OCI-LY7 (cell line): ENCODE measurements at regions not wholly inside any gene's neighbourhood (a gene's known extent, or its start where the extent isn't known, plus 50 kb on each side); places are given as distances from the start of the nearest gene placed in this dataset.

Experiments
- BruUV-seq: library from RNA; stranded (reverse); fragments of 400-500 nt; replicated peaks from 2 replicates; lab custom pipeline; 2021; lab: Mats Ljungman, UMichigan
- CTCF ChIA-PET: fragments of 300-600 bp; sonication (Branson Sonifier 250); formaldehyde crosslinking; loops from one replicate; lab custom pipeline; 2022; ENCODE audit warnings: antibody characterized with exemption; ENCODE audit not compliant: unreplicated experiment; lab: Charles Lee
- POLR2A ChIA-PET: fragments of 300-600 bp; sonication (Branson Sonifier 250); formaldehyde crosslinking; loops from one replicate; lab custom pipeline; 2022; ENCODE audit warnings: antibody characterized with exemption; lab: Charles Lee
- DNase-seq: peaks from one replicate; pipeline ENCODE4 v3.0.0-alpha.2; 2015; ENCODE audit warnings: low spot score
- H2AFZ ChIP-seq: fragments of 200-600 bp; sonication (generic), shearing (Covaris generic); 2 replicates; pipeline ENCODE4 v1.6.1; 2014; ENCODE audit warnings: mild to moderate bottlenecking, antibody characterized with exemption, low read length, moderate library complexity
- H3K27ac ChIP-seq: fragments of 200-600 bp; sonication (generic); 2 replicates; pipeline ENCODE4 v1.5.1; 2014; ENCODE audit warnings: mixed run types, low read depth, mild to moderate bottlenecking, moderate library complexity, low read length, inconsistent platforms; ENCODE audit not compliant: poor library complexity, severe bottlenecking
- H3K36me3 ChIP-seq: fragments of 200-600 bp; sonication (generic); 2 replicates; pipeline ENCODE4 v1.6.1; 2014; ENCODE audit warnings: mild to moderate bottlenecking, antibody characterized with exemption, low read length, moderate library complexity, mixed read lengths; ENCODE audit not compliant: insufficient read depth
- H3K4me1 ChIP-seq: fragments of 200-600 bp; sonication (generic); 2 replicates; pipeline ENCODE4 v1.5.1; 2014; ENCODE audit warnings: mild to moderate bottlenecking, low read length; ENCODE audit not compliant: insufficient read depth, poor library complexity, severe bottlenecking
- H3K4me2 ChIP-seq: fragments of 200-600 bp; sonication (generic); 2 replicates; pipeline ENCODE4 v1.6.1; 2014; ENCODE audit warnings: mild to moderate bottlenecking, low read length
- H3K4me3 ChIP-seq: fragments of 200-600 bp; sonication (generic); 2 replicates; pipeline ENCODE4 v1.5.1; 2014; ENCODE audit warnings: mild to moderate bottlenecking, low read depth, low read length; ENCODE audit not compliant: poor library complexity, severe bottlenecking
- H3K79me2 ChIP-seq: fragments of 200-600 bp; sonication (generic); 2 replicates; pipeline ENCODE4 v1.6.1; 2016; ENCODE audit warnings: low read depth, mild to moderate bottlenecking, low read length, moderate library complexity, mixed read lengths; ENCODE audit not compliant: insufficient read depth
- H3K9me2 ChIP-seq: fragments of 200-600 bp; sonication (generic); 2 replicates; pipeline ENCODE4 v1.6.1; 2016; ENCODE audit warnings: mild to moderate bottlenecking, low read length, mixed read lengths; ENCODE audit not compliant: insufficient read depth
- H3K9me3 ChIP-seq: fragments of 200-600 bp; sonication (generic); 2 replicates; pipeline ENCODE4 v1.6.1; 2014; ENCODE audit warnings: mild to moderate bottlenecking, mixed run types, low read length, mixed read lengths
- H4K20me1 ChIP-seq: fragments of 200-600 bp; sonication (generic); 2 replicates; pipeline ENCODE4 v1.6.1; 2014; ENCODE audit warnings: mild to moderate bottlenecking, antibody characterized with exemption, low read length, moderate library complexity, mixed read lengths; ENCODE audit not compliant: insufficient read depth
- CTCF ChIP-seq: fragments of 200-600 bp; sonication (generic); conservative IDR thresholded peaks from 2 replicates; pipeline ENCODE4 v1.5.1; 2014; ENCODE audit warnings: mild to moderate bottlenecking, antibody characterized with exemption, low read length, moderate library complexity, mixed read lengths
- EZH2phosphoT487 ChIP-seq: fragments of 200-600 bp; sonication (generic); IDR thresholded peaks from 2 replicates; pipeline ENCODE4 v1.6.1; 2018; ENCODE audit warnings: low read depth, borderline replicate concordance, mild to moderate bottlenecking, mixed run types, antibody characterized with exemption, low read length, moderate library complexity, mixed read lengths
- intact Hi-C: fragments of 100-400 bp; cut with micrococcal nuclease; formaldehyde crosslinking; loops from one replicate; pipeline ENCODE4 v1.10.0; 2022; ENCODE audit not compliant: unreplicated experiment

- Histone ChIP-seq H3K36me3 (no peaks in the 10 kb centered on the region), H3K4me1 (no peaks in the 10 kb centered on the region), H2AFZ (no peak overlapping the region), H4K20me1 (no peaks in the 10 kb centered on the region), H3K9me2 (no peaks in the 10 kb centered on the region), H3K27ac (no peak overlapping the region), H3K79me2 (no peaks in the 10 kb centered on the region), H3K4me3 (no peak overlapping the region), H3K9me3 (no peaks in the 10 kb centered on the region), H3K4me2 (no peak overlapping the region)
- DNase-seq: no peak
- TF ChIP-seq EZH2phosphoT487: no peak
- no peak for TF ChIP-seq CTCF
- intact Hi-C loops: no loop called here
- ChIA-PET POLR2A (no interaction called here), CTCF (no interaction called here)
- BruUV-seq: no TSS peak
These were observed 343.0 kb upstream of the SEMA3D start for GRCh38 chr7:85529831-85530230.

GRCh38 chr7:85529201-85529600 lies 342.3 kb upstream of the SEMA3D start:
- Histone ChIP-seq H3K79me2 (no peaks in the 10 kb centered on the region), H3K27ac (no peak overlapping the region), H2AFZ (no peak overlapping the region), H3K4me1 (no peaks in the 10 kb centered on the region), H4K20me1 (no peaks in the 10 kb centered on the region), H3K36me3 (no peaks in the 10 kb centered on the region), H3K4me2 (no peak overlapping the region), H3K4me3 (no peak overlapping the region), H3K9me3 (no peaks in the 10 kb centered on the region), H3K9me2 (no peaks in the 10 kb centered on the region)
- no TSS peak for BruUV-seq
- TF ChIP-seq EZH2phosphoT487 (no peak), CTCF (no peak)
- DNase-seq: no peak
- intact Hi-C loops: no loop called here
- ChIA-PET POLR2A (no interaction called here), CTCF (no interaction called here)

- no peak overlapping the region for H3K4me2 ChIP-seq
- H3K9me2 ChIP-seq: no peaks in the 10 kb centered on the region
- TF ChIP-seq EZH2phosphoT487 (no peak), CTCF (no peak)
- no peaks in the 10 kb centered on the region for H3K9me3 ChIP-seq
- no peaks in the 10 kb centered on the region for H3K79me2 ChIP-seq
- no peak overlapping the region for H3K27ac ChIP-seq
- POLR2A ChIA-PET: interaction anchor here (1.0 kb wide), 1 partner anchor 409 kb away, joined by 3 read pairs; no protein-coding TSS in a partner anchor
- intact Hi-C loops: no loop called here
- no peaks in the 10 kb centered on the region for H3K36me3 ChIP-seq
- CTCF ChIA-PET: no interaction called here
- DNase-seq: no peak
- no peak overlapping the region for H2AFZ ChIP-seq
- H3K4me1 ChIP-seq: no peaks in the 10 kb centered on the region
- BruUV-seq: no TSS peak
- H3K4me3 ChIP-seq: no peak overlapping the region
- no peaks in the 10 kb centered on the region for H4K20me1 ChIP-seq
These were observed 341.7 kb upstream of the SEMA3D start for GRCh38 chr7:85528581-85528980.
